GM21717 (cell line): ENCODE measurements at regions not wholly inside any gene's neighbourhood (a gene's known extent, or its start where the extent isn't known, plus 50 kb on each side); places are given as distances from the start of the nearest gene placed in this dataset.
A peak's percentile ranks its signal among the peaks of the same experiment; 100 is the strongest.

Source experiments
- ATAC-seq: cut with Tn5 transposase; IDR thresholded peaks from one replicate; pipeline ENCODE4 v1.9.1; 2021; ENCODE audit warnings: mild to moderate bottlenecking, moderate library complexity; ENCODE audit not compliant: unreplicated experiment

DNA sequence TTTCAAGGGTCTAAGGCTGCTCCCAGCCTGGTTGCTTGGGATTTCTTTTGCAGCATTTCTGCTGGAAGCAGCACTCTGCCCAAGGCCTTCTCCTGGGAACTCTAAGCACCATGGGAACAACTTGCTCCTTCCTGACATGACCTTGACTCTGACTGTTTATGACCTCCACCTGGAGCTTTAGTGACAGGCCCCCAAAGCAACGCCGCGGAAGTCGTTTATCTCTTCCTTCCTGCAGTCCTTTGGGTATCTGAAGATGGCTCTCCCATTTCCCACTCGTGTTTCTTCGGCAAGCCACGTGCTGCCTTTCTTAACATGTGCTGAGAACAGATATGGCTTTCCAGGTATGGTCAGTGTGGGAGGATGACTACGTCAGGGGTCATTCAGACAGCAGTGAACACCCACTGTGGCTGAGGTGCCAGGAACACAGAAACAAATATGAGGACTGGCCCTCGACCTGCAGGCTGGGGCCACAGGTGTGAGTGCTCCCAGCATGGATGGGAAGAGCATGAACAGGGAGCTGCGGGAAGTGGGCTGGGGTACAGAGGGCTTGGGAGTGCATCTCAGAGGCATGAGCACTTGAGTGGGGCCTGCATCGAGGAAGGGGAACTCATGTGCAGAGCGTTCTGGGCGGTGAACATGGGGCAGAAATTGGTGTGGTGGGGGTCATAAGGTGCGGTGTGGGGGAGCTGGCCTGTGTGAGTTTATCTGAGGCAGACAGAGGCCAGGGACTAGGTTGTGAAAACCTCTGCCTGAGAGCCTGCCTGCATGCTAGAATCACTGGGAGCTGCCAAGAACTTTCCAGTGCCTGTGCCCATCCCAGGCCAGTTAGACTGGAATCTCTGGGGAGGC is 140.5 kb downstream of the TSN start:
- ATAC-seq: no peak

DNA sequence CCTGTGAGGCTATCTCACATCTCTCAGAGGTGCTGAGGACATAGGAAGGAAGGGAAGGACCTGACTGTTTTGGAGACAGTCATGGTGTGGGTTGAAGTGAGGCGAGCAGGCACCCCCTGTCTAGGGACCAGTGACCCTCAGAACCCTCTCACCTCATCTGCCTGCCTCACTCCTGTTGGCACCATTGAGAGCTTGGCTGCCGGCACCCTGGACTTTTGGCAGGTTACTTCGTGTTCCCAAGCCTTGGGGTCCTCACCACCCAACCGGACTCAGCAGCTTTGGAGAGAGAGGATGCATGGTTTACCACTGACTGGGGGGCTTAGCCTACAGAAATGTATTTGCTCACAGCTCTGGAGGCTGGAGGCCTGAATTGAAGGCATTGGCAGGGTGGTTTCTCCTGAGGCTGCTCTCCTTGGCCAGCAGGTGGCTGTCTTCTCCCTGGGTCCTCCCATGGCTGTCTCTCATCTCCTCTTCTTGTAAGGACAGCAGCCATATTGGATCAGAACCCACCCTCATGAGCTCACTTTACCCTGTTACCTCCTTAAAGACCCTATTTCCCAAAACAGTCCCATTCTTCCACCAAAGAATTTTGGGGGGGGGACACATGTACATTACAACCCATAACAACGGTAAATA is 142.0 kb downstream of the TSN start:
- peak; percentile 88 for ATAC-seq

DNA sequence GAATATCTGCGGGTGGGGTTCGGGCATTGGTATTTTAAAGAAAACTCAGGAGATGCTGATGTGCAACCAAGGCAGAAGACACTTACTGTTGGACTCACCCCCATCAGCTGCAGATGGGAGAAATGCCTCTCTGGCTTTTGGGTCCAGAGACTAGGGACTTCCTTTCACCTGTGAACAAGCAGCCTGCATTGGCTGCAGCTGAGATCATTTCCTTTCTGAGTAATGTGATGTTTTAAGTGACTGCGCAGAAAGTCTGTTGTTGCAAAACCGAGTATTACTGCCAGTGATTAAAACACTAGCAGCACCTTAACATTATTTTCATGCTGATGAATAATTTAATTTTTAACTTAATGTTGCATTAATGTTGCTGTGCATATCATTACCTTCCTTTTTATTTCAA is 143.0 kb downstream of the TSN start:
- no peak for ATAC-seq

DNA sequence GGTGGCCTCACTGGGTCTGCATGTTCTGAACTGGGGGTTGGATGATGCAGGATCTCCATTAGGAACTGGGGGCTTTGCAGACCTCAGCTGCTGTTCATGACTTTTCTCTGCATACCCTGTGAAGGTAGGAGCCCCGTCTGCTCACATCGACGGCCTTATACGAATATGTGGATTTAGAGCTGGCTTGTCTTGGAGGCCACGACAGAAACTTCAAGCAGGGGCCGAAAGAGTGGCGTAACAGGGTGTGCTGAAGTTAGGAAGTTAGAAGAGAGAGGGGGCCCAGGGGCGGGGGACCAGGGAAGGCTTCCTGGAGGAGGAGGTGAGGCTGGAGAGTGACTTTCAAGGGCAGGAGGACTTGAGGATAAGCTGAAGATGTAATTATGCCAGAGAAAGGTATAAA is 144.9 kb downstream of the TSN start:
- no peak for ATAC-seq

DNA sequence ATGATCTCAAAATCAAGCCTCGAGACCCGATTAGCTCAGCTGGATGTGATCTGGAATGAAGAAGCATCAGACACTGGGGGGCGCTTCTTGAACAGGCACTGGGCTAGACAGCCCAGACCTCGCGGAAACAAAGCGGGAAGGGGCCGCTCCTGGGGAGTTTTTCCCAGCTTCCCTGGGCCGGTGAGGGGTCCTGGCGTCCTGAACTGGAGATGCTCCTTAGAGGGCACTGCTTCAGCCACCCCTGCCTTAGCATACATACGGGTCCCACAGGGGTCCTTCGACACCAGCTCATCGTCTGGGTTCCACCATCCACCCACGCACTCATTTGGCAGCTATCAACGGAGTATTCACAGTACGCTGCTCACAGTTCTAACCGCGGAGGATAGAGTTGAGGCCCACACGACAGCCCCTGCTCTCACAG is 146.7 kb downstream of the TSN start:
- no peak for ATAC-seq

GRCh38 chr2:121902616-121903015 is 147.2 kb downstream of the TSN start:
- no peak for ATAC-seq

DNA sequence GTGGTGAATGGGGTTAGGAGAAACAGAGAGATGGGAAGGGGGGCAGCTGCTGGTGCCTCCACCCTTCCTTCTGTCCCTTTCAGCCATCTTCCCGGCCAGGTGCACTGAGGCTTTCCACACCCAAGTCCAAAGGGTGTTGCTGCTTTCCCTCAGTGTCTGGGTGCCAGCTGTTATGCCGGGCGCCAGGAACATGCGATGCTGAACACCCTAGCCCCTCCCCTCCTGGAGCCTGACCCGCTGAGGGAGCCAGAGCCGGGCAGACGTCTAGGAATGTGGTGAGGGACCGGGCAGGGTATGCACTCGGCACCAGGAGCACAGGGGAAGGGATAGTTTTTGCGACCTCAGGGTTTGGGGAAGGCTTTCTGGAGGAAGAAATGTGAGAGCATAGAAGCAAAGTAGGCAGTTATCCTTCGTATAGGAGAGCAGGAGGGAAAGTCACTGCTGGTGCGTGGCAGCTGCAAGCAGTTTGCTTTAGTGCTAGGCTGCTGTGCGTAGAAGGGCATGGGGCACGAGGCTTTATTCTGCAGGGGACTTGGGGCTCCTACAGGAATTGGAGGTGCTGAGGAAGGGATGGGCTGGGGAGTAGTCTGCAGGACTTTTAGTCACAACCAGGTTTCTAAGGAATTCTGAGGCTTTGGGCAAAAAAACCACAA is 147.7 kb downstream of the TSN start:
- ATAC-seq: no peak

DNA sequence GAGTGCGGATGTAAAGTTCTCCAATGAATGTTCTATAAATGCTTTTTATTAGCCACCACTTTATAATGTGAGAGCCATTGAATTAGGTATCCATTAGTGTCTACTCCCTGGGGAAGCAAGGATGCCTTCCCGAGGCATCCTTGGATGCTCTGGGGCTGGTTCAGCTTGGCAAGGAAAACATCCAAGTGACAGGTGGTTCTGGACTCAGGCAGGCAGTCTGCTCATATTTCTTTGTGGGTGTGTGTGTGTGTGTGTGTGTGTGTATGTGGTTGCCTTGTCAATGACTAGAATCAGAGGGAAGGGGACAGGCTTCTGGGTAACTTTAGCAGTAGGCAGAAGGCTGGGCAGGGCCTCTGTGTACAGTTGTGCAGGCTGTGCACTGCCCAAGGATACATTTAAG is 149.2 kb downstream of the TSN start:
- ATAC-seq: no peak

DNA sequence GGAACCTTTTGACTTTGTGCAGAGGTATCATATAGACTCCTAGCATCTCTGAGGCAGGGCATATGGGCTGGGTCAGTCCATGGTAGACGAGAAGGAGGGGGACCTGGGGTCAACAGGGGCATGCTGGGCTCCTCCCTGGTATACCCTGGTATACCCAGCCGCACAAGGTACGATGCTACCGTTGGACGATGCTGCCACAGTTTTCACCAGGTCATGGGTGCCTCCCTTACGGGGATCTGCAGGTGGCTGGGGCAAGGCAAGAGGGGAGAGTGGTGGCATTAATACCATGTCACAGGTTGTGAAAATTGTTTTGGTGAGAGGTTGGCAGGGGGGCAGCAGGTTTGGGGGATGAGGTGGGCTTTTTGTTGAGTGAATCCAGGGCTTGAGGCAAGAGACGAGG is 149.8 kb downstream of the TSN start:
- no peak for ATAC-seq

GRCh38 chr2:121906170-121906569 is 150.7 kb downstream of the TSN start:
- ATAC-seq: no peak

GRCh38 chr2:121907928-121908327 is 152.5 kb downstream of the TSN start:
- no peak for ATAC-seq

DNA sequence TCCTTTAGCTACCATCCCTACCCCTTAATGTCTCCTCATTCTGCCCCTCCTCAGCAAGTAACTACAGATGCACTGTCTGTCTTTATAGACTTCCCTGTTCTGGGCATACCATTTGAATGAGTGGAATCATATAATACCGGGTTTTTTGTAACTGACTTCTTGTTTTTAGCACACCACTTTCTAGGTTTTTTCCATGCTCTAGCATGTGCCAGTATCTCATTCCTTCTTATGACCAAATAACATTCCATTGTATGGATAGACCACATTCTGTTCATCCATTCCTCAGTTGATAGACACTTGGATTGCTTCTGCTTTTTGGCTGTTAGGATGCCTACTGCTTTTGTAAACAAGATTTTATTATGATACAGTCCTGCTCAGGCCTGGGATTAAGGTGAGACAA is 154.7 kb downstream of the TSN start:
- ATAC-seq: no peak

DNA sequence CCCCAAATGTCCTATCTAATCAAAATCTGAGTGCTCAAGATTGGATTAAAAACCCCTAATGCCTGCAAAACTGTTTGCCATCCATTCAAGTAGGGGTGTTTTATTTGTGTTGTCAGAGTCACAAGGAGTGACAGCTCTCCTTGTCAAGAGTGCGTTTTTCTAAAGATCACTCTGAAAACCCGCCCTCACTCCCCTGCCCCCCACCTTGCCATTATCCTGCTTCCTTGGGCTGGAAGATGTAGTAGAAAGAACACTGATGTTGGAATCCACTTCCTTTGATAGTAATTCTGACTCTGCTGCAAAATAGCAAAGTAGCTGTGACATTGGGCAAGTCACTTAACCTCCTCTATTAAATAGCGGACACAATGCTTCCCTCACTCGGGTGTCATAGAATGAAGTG is 155.6 kb downstream of the TSN start:
- ATAC-seq: no peak

DNA sequence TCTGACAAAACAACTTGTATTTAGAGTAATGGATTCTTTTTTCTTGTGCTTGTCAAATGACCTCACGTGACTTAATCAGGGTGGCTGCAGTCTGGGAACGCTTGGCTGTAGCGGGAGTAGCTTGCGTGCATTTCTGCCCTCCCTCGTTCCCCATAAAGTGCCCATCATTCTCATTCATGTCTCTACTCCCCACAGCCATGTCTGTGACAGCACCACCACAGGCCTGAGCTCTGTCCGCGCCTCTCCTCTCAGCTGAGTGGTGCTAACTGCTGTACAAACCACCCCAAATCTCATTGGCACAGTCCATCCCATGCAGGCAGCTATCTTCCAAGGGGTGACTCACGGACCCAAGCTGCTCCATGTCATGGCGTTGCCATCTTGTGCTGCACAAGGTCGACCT is 161.7 kb downstream of the TSN start:
- ATAC-seq: no peak

- no peak for ATAC-seq
Measured at GRCh38 chr2:121918231-121918630, 162.8 kb downstream of the TSN start.

- ATAC-seq: no peak
Measured at GRCh38 chr2:121919803-121920202, 164.4 kb downstream of the TSN start.

DNA sequence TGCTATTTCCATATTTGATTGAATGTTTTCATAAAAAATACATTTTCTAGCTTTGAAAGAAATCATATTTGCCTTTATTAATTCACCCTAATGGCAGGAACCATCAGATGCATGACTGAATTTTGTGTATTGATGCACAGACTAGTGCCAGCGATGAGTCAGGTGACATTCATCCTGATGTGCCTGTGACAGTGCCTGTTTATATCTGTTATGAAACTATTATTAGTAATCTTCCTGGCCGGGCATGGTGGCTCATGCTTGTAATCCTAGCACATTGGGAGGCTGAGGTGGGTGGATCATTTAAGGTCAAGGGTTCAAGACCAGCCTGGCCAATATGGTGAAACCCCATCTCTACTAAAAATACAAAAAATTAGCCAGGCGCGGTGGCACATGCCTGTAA is 170.0 kb downstream of the TSN start:
- no peak for ATAC-seq

DNA sequence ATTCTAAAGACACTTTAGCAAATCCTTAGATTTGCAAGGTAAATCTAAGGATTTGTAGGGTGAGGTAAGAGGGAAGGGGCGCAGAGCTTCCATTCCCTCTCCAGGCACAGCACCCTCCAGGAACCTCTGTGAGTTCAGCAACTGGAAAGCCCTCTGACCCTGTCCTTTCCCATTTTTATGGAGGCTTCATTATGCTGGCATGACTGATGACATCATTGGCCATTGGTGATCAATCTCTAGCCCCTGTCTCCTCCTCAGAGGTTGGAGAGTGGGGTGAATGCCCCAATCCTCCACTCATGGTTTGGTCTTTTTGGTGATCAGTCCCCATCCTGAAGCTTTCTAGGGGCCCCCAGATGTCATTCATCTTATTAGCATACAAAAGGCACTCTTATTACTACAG is 187.8 kb downstream of the TSN start:
- no peak for ATAC-seq

- ATAC-seq: no peak
Measured at GRCh38 chr2:121944072-121944831, 188.8 kb downstream of the TSN start.

DNA sequence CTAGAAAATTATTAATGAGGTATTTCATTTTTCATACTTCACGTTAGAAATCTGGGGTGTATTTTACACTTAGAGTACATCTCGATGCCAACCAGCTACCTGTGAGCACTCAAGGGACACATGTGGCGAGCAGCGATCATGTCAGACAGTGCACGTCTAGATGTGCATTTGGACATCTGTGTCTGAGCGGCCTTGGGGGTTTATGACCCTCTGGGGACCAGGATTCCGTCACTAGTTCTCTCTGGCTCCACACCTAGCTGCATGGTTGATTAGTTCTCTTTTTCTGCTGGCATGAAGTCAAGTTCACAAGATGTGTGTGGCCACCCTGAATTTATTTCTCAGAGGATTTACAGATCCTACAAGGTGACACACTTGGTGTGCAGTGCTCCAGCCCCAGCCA is 192.2 kb downstream of the TSN start:
- no peak for ATAC-seq

DNA sequence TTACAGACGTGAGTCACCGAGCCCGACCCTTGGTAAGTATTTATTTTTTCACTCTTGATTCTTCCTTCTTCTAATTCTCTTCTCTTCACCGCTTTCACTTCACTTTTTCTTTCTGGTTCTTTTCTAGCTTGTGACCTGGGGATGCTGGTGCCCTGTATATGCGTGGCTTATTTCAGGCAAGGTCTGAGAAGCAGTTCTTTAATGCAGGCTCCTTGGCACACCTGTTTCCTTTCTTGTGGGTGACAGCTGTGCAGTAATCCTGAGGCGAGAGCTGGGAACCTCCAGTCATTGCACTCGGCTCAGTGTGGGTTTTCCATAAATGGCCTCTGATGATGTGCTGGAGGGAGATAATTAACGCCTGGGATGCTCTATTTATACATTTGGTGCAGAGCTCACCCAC is 193.8 kb downstream of the TSN start:
- ATAC-seq: peak; percentile 72
